Pancreas (tissue), 10 donors: ENCODE measurements at regions not wholly inside any gene's neighbourhood (a gene's known extent, or its start where the extent isn't known, plus 50 kb on each side); places are given as distances from the start of the nearest gene placed in this dataset.

Source experiments
- ATAC-seq, 4 donors: fragments of 200-7000 bp; cut with Tn5 transposase; one replicate each; pipeline versions ENCODE4 v1.8.0 to v1.9.1; 2020; ENCODE audit warnings: mild to moderate bottlenecking in 4 of 4, moderate library complexity in 4 of 4
- DNase-seq, 6 donors: peaks; one replicate each; pipeline ENCODE4 v3.0.0-alpha.2; 2020
- FAIRE-seq: peaks from 2 replicates; lab custom pipeline; 2012; peaks lifted over from hg19 to GRCh38; lab: Jason Lieb, UNC
- H3K27ac ChIP-seq, 4 donors: fragments of 200-600 bp; sonication (generic); 1 replicate in 3 of 4; 2 replicates in 1 of 4; pipeline versions ENCODE4 v1.5.0 to v1.8.0; 2020
- H3K27me3 ChIP-seq, 4 donors: fragments of 200-600 bp; one replicate each; pipeline ENCODE4 v1.8.0; 2021
- H3K36me3 ChIP-seq, 3 donors: fragments of 200-600 bp; sonication (generic) in 1 of 3; one replicate each; pipeline versions ENCODE4 v1.5.0 to v1.8.0; 2020 to 2021
- H3K4me1 ChIP-seq, 3 donors: fragments of 200-600 bp; one replicate each; pipeline ENCODE4 v1.8.0; 2021
- H3K4me3 ChIP-seq, 4 donors: fragments of 200-600 bp; sonication (generic) in 2 of 4; one replicate each; pipeline versions ENCODE4 v1.5.0 to v1.8.0; 2020 to 2021
- H3K9me3 ChIP-seq, 4 donors: fragments of 200-600 bp; one replicate each; pipeline ENCODE4 v1.8.0; 2021
- CTCF ChIP-seq, 4 donors: fragments of 200-600 bp; sonication (generic) in 3 of 4; IDR thresholded peaks; one replicate each; pipeline versions ENCODE4 v1.5.0 to v1.8.0; 2021; ENCODE audit warnings: antibody characterized with exemption in 4 of 4
- WGBS, 2 donors: extraction: QIAGEN DNeasy Blood & Tissue Kit; methylation state at CpG; one replicate each; pipeline ENCODE4 v1.1.7; 2013; 5-methylcytosine and 5-hydroxymethylcytosine counted together
- intact Hi-C, 3 donors: fragments of 100-400 bp; cut with DNase I; formaldehyde crosslinking; loops; one replicate each; pipeline versions ENCODE4 v1.11.1 to v1.14.2; 2022
- donor health status: healthy with polysubstance abuse.
- donor health status: DM: no; HTN: no; CAD: no; lungs with moderate emphysema.
- donor health status: DM: no; HTN: no; CAD: no.
- donor health status: control.
- donor health status: control.
- donor health status: Bipolar disorder and iron deficiency.
- donor health status: DM: yes; HTN: yes; CAD: no.
- donor health status: DM: no; HTN: no; CAD: no.
- donor health status: DM: no; HTN: no; CAD: no.
- donor health status: DM: yes; HTN: yes; CAD: no.

- no peak for FAIRE-seq
- DNase-seq: no peak
These were observed 74.6 kb upstream of the CSF3R start for GRCh38 chr1:36557041-36558000.

GRCh38 chr1:36555041-36555440 lies 72.3 kb upstream of the CSF3R start:
- WGBS, 2 donors: 42 to 56% methylated on average over 5 of the region's 5 CpGs
- Histone ChIP-seq H3K4me3 (no peak overlapping the region), H3K9me3 (no peaks in the 10 kb centered on the region), H3K27ac (no peak overlapping the region), H3K4me1 (no peaks in the 10 kb centered on the region), H3K36me3 (no peaks in the 10 kb centered on the region), H3K27me3 (peaks cover 0 to 14% (median 0%) of the 10 kb centered on the region in 4 donors)
- FAIRE-seq: no peak
- intact Hi-C loops: no loop called here
- DNase-seq: no peak
- TF ChIP-seq CTCF (IDR thresholded peaks at IDR 0.05): no peak
- ATAC-seq: no peak

More at GRCh38 chr1:36557041-36558000, 74.6 kb upstream of the CSF3R start:
- Histone ChIP-seq H3K4me1 (no peaks in the 10 kb centered on the region), H3K9me3 (no peaks in the 10 kb centered on the region), H3K4me3 (no peak overlapping the region), H3K27me3 (peaks cover 0 to 14% (median 0%) of the 10 kb centered on the region in 4 donors), H3K27ac (no peak overlapping the region), H3K36me3 (no peaks in the 10 kb centered on the region)
- no peak for ATAC-seq
- 58 to 68% methylated on average over 14 of the region's 14 CpGs for whole genome bisulfite sequencing, 2 donors
- TF ChIP-seq CTCF (IDR thresholded peaks at IDR 0.05): no peak
- intact Hi-C loops: no loop called here

- no peak for FAIRE-seq
- WGBS, 2 donors: 51 to 73% methylated on average over 4 of the region's 4 CpGs
- H3K4me1 ChIP-seq: no peaks in the 10 kb centered on the region
- no peak for TF ChIP-seq CTCF (IDR thresholded peaks at IDR 0.05)
- DNase-seq: no peak
- ATAC-seq: no peak
- intact Hi-C loops: no loop called here
- H3K9me3 ChIP-seq: no peaks in the 10 kb centered on the region
- peaks cover 0 to 14% (median 0%) of the 10 kb centered on the region in 4 donors for H3K27me3 ChIP-seq
- H3K36me3 ChIP-seq: no peaks in the 10 kb centered on the region
- H3K4me3 ChIP-seq: no peak overlapping the region
- H3K27ac ChIP-seq: no peak overlapping the region
These were observed 71.6 kb upstream of the CSF3R start for GRCh38 chr1:36554323-36554628.

GRCh38 chr1:36553591-36554322 lies 71.0 kb upstream of the CSF3R start:
- H3K9me3 ChIP-seq: no peaks in the 10 kb centered on the region
- ATAC-seq: peak; percentile 53 to 86 (median 84)
- peak; percentile 33 to 87 (median 66) for DNase-seq
- FAIRE-seq: no peak
- peaks cover 0 to 14% (median 0%) of the 10 kb centered on the region in 4 donors for H3K27me3 ChIP-seq
- WGBS, 2 donors: 13 to 15% methylated on average over 20 of the region's 20 CpGs
- intact Hi-C loops: no loop called here
- H3K4me1 ChIP-seq: no peaks in the 10 kb centered on the region
- H3K27ac ChIP-seq: no peak overlapping the region
- no peak overlapping the region for H3K4me3 ChIP-seq
- no peaks in the 10 kb centered on the region for H3K36me3 ChIP-seq
- peak; percentile 27 to 66 (median 60) for TF ChIP-seq CTCF (IDR thresholded peaks at IDR 0.05)
